ENCODE measurements at regions not wholly inside any gene's neighbourhood (a gene's known extent, or its start where the extent isn't known, plus 50 kb on each side); places are given as distances from the start of the nearest gene placed in this dataset.

DNA sequence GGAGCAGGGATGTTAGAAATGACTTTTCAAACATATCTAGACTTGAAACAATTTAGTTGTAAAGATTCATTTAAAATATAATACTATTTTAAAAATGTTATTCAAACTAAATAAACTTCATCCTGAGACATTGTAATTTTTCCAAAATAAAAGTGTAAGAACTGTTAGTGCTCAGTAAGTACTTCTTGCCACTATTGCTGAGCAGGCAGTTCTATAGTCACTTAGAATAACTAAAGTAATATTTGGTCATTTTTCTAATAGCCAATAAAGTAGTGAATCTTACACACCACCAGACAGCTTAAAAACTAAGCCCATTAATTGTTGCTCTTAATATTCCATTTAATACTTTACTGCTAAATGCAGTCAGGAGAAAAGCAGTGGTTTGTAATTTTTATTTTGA, 1120.0 kb upstream of the CDH10 start:
- intact Hi-C loops (cut with DNase I), result no loop called here
- Histone ChIP-seq H3K9me3 (ENCODE audit: control insufficient read depth, low read length) (peaks cover 2% of the 10 kb centered on the region), H3K27ac (ENCODE audit: low read length) (no peak overlapping the region), H3K4me1 (ENCODE audit: control insufficient read depth, insufficient read depth, low read length) (no peaks in the 10 kb centered on the region), H3K27me3 (ENCODE audit: control insufficient read depth, insufficient read depth) (no peaks in the 10 kb centered on the region), H3K4me3 (ENCODE audit: low read length) (no peak overlapping the region)
- ATAC-seq (no peak), DNase-seq (no peak)

GRCh38 chr5:25763781-25764180, 1119.0 kb upstream of the CDH10 start:
- intact Hi-C loops (cut with DNase I), result no loop called here
- no peak for ATAC-seq
- H3K9me3 ChIP-seq (ENCODE audit: control insufficient read depth, low read length), result peaks cover 2% of the 10 kb centered on the region
- no peak overlapping the region for H3K4me3 ChIP-seq (ENCODE audit: low read length)
- H3K4me1 ChIP-seq (ENCODE audit: control insufficient read depth, insufficient read depth, low read length), result no peaks in the 10 kb centered on the region
- no peaks in the 10 kb centered on the region for H3K27me3 ChIP-seq (ENCODE audit: control insufficient read depth, insufficient read depth)
- WGBS, result 47% methylated on average over 3 of the region's 3 CpGs
- no peak overlapping the region for H3K27ac ChIP-seq (ENCODE audit: low read length)
- DNase-seq, result no peak

DNA sequence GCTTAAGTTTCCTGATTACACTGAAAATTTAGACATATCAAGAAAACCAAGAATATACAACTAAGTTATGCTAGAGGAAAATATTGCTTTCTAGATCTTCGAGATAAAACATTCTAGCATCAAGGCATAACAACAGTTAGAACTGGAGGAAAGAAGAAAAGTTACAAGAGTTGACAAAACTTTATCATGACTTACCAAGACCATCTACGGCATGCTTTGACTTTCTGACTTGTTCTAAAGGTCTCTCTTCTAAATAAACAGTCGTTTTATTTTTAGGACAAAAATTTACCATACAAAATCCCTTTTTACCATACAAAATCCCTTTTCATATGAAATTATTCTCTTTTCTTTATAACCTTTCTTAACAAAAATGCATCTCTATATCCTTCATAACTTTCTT, 1110.1 kb upstream of the CDH10 start:
- H3K27ac ChIP-seq (ENCODE audit: low read length), result no peak overlapping the region
- WGBS, result 31% methylated on average over 3 of the region's 3 CpGs

DNA sequence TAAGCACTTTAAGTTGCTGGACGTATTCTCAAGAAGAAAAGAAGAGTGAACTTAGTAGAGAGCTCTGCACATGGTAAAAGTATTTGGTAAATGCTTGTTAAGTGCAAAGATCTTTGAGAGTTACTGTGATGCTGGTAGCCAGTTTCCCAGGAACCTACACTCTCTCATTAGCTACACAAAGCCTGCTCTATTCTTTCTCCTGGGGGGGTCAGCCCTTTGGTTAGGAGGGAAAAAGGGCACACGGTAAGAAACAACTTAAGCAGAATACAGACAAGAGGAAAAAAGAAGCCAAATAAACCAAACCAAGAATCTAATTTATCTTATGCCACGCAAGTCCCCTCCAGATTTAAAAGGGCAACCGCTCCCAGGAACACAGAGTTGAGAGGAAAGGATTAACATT, 1100.1 kb upstream of the CDH10 start:
- intact Hi-C loops (cut with DNase I), result no loop called here
- Histone ChIP-seq H3K4me3 (ENCODE audit: low read length) (no peak overlapping the region), H3K4me1 (ENCODE audit: control insufficient read depth, insufficient read depth, low read length) (no peaks in the 10 kb centered on the region), H3K27me3 (ENCODE audit: control insufficient read depth, insufficient read depth) (no peaks in the 10 kb centered on the region), H3K27ac (ENCODE audit: low read length) (no peak overlapping the region), H3K9me3 (ENCODE audit: control insufficient read depth, low read length) (peaks cover 1% of the 10 kb centered on the region)
- DNase-seq (no peak), ATAC-seq (no peak)
- WGBS, result 48% methylated on average over 4 of the region's 4 CpGs

More for the DNA sequence above, 1110.1 kb upstream of the CDH10 start:
- ATAC-seq (no peak), DNase-seq (no peak)
- peaks cover 3% of the 10 kb centered on the region for H3K9me3 ChIP-seq (ENCODE audit: control insufficient read depth, low read length)
- H3K4me1 ChIP-seq (ENCODE audit: control insufficient read depth, insufficient read depth, low read length), result no peaks in the 10 kb centered on the region
- H3K27me3 ChIP-seq (ENCODE audit: control insufficient read depth, insufficient read depth), result no peaks in the 10 kb centered on the region
- intact Hi-C loops (cut with DNase I), result no loop called here
- H3K4me3 ChIP-seq (ENCODE audit: low read length), result no peak overlapping the region

GRCh38 chr5:25716680-25717079, 1071.9 kb upstream of the CDH10 start:
- intact Hi-C loops (cut with DNase I), result no loop called here
- WGBS, result 92% methylated on average over 1 of the region's 1 CpG
- no peaks in the 10 kb centered on the region for H3K9me3 ChIP-seq (ENCODE audit: control insufficient read depth, low read length)

DNA sequence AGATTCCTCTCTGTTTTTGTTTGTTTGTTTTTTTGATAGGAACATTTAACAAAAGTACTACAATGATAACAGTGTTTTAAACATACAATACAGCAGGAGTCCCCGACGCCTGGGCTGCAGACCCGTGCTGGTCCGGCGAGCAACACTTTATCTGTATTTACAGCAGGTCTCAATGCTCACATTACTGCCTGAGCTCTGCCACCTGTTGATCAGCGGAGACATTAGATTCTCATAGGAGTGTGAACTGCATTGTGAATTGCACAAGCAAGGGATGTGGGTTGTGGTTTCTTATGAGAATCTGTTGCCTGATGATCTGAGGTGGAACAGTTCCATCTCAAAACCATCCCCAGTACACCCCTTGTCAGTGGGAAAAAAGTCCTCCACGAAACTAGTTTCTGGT, 1068.5 kb upstream of the CDH10 start:
- intact Hi-C loops (cut with DNase I), result no loop called here
- Histone ChIP-seq H3K27ac (ENCODE audit: low read length) (no peak overlapping the region), H3K9me3 (ENCODE audit: control insufficient read depth, low read length) (no peaks in the 10 kb centered on the region), H3K4me3 (ENCODE audit: low read length) (no peak overlapping the region), H3K4me1 (ENCODE audit: control insufficient read depth, insufficient read depth, low read length) (no peaks in the 10 kb centered on the region), H3K27me3 (ENCODE audit: control insufficient read depth, insufficient read depth) (no peaks in the 10 kb centered on the region)
- DNase-seq (no peak), ATAC-seq (no peak)
- WGBS, result 12% methylated on average over 7 of the region's 7 CpGs

More at GRCh38 chr5:25716680-25717079, 1071.9 kb upstream of the CDH10 start:
- no peaks in the 10 kb centered on the region for H3K4me1 ChIP-seq (ENCODE audit: control insufficient read depth, insufficient read depth, low read length)
- H3K4me3 ChIP-seq (ENCODE audit: low read length), result no peak overlapping the region
- no peak for DNase-seq
- ATAC-seq, result no peak
- no peaks in the 10 kb centered on the region for H3K27me3 ChIP-seq (ENCODE audit: control insufficient read depth, insufficient read depth)
- no peak overlapping the region for H3K27ac ChIP-seq (ENCODE audit: low read length)

DNA sequence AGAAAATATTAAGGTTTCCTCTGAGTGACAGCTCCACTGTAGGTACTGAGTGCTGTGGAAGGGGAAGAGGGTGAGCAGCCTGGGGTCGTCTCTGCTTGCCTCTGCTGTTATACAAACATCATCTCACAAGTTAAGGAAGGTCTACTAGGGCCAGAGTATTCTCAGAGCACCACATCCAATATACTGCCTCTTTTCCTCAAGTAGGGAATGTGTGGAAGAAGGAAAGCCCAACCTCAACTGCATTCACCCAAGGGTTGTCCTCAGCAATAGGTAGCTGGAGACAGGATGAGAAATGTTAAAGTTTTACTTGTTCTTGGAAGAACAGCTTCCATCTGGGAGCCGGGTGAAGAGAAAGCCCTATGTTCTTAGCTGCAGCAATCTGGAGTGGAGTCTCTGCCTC, 1062.3 kb upstream of the CDH10 start:
- Histone ChIP-seq H3K4me1 (ENCODE audit: control insufficient read depth, insufficient read depth, low read length) (no peaks in the 10 kb centered on the region), H3K27ac (ENCODE audit: low read length) (no peak overlapping the region), H3K4me3 (ENCODE audit: low read length) (no peak overlapping the region), H3K27me3 (ENCODE audit: control insufficient read depth, insufficient read depth) (no peaks in the 10 kb centered on the region), H3K9me3 (ENCODE audit: control insufficient read depth, low read length) (no peaks in the 10 kb centered on the region)
- WGBS, result 46% methylated on average over 2 of the region's 2 CpGs
- DNase-seq, result no peak
- intact Hi-C loops (cut with DNase I), result no loop called here
- no peak for ATAC-seq

DNA sequence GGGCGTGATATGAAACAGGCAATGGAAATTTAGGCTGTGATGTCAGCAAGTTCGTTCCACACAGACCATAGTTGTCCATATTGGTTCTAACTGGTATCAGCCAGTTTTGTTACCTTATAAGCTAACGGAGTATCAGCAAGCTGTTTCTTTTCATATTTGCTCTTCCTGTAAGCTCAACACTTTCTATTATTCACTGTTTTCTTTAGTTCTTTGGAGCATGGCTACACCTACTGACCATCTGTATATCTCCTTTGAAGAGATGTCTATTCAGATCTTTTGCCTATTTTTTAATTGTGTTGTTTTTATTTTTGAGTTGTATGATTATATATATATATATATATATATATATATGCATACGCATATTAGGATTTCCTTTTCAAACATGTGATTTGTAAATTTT, 1057.2 kb upstream of the CDH10 start:
- intact Hi-C loops (cut with DNase I), result no loop called here
- Histone ChIP-seq H3K4me3 (ENCODE audit: low read length) (no peak overlapping the region), H3K27me3 (ENCODE audit: control insufficient read depth, insufficient read depth) (no peaks in the 10 kb centered on the region), H3K4me1 (ENCODE audit: control insufficient read depth, insufficient read depth, low read length) (no peaks in the 10 kb centered on the region), H3K27ac (ENCODE audit: low read length) (no peak overlapping the region), H3K9me3 (ENCODE audit: control insufficient read depth, low read length) (no peaks in the 10 kb centered on the region)
- no peak for DNase-seq
- WGBS, result 86% methylated on average over 4 of the region's 4 CpGs
- no peak for ATAC-seq

DNA sequence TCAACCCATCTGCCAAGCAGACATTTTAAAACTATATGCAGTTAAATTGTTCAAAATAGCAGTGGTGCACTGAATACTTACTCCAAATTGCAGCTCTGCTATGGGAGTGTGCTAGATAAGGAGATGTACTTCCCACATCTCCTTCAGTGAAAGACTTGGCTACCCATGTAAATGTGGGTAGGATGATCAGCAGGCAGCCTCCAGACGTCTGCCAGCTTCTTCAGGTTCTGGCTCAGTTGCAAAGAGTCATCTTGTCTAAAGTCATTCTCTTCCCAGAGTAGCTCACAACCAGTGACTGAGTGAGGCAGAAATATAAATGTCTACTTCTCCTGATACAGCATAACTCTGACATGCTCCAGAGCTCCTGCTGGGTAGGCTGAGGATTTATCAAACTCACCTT, 1050.0 kb upstream of the CDH10 start:
- H3K4me3 ChIP-seq (ENCODE audit: low read length), result no peak overlapping the region
- ATAC-seq (no peak), DNase-seq (no peak)
- H3K27ac ChIP-seq (ENCODE audit: low read length), result no peak overlapping the region
- intact Hi-C loops (cut with DNase I), result no loop called here
- H3K4me1 ChIP-seq (ENCODE audit: control insufficient read depth, insufficient read depth, low read length), result no peaks in the 10 kb centered on the region
- no peaks in the 10 kb centered on the region for H3K9me3 ChIP-seq (ENCODE audit: control insufficient read depth, low read length)
- H3K27me3 ChIP-seq (ENCODE audit: control insufficient read depth, insufficient read depth), result no peaks in the 10 kb centered on the region
- WGBS, result 18% methylated on average over 1 of the region's 1 CpG

DNA sequence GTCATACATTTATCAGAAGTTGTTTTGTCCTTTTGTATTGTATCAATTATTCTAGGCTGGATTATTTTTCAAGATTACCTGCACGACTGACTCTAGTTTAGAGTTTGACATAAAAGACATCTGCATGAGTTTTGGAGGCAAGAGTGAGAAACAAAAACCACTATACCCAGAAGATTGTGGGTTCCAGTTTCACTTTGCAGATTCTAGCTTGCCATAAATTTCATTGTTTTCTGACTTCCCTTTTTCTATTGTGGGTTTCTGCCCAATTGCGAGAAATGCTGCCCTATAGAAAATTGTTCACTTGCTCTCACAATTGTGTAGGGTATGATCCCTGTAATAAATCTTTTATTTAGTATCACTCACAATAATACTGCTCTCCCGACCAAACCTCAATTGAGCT, 1043.4 kb upstream of the CDH10 start:
- no peak overlapping the region for H3K27ac ChIP-seq (ENCODE audit: low read length)
- 69% methylated on average over 3 of the region's 3 CpGs for WGBS
- no peaks in the 10 kb centered on the region for H3K27me3 ChIP-seq (ENCODE audit: control insufficient read depth, insufficient read depth)
- no peaks in the 10 kb centered on the region for H3K9me3 ChIP-seq (ENCODE audit: control insufficient read depth, low read length)
- intact Hi-C loops (cut with DNase I), result no loop called here
- H3K4me3 ChIP-seq (ENCODE audit: low read length), result no peak overlapping the region
- DNase-seq (no peak), ATAC-seq (no peak)
- no peaks in the 10 kb centered on the region for H3K4me1 ChIP-seq (ENCODE audit: control insufficient read depth, insufficient read depth, low read length)

GRCh38 chr5:25669645-25670401, 1025.0 kb upstream of the CDH10 start:
- WGBS, result 72% methylated on average over 1 of the region's 1 CpG
- no peak overlapping the region for H3K27ac ChIP-seq (ENCODE audit: low read length)
- intact Hi-C loops (cut with DNase I), result no loop called here
- H3K9me3 ChIP-seq (ENCODE audit: control insufficient read depth, low read length), result no peaks in the 10 kb centered on the region
- no peak overlapping the region for H3K4me3 ChIP-seq (ENCODE audit: low read length)
- DNase-seq, result no peak
- H3K4me1 ChIP-seq (ENCODE audit: control insufficient read depth, insufficient read depth, low read length), result no peaks in the 10 kb centered on the region
- no peaks in the 10 kb centered on the region for H3K27me3 ChIP-seq (ENCODE audit: control insufficient read depth, insufficient read depth)
- ATAC-seq, result no peak

DNA sequence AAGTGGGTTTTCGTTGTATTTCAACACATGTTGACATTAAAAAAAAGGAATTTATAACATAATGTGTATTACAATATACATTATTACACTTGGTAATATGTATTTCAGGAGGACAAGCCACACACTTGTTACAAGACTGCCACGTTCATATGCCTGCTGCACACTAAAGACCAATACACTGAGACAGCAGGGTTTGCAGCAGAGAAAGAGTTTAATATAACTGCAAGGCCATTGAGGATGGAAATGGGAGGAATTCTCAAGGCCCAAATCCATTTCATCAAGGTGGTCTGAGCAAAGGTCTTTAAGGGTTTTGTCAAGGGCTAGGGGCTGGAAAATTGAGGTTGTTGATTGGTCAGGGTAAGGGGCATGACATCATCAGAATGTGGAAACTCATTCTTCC, 1017.8 kb upstream of the CDH10 start:
- Histone ChIP-seq H3K4me3 (ENCODE audit: low read length) (no peak overlapping the region), H3K27ac (ENCODE audit: low read length) (no peak overlapping the region), H3K27me3 (ENCODE audit: control insufficient read depth, insufficient read depth) (no peaks in the 10 kb centered on the region), H3K4me1 (ENCODE audit: control insufficient read depth, insufficient read depth, low read length) (no peaks in the 10 kb centered on the region), H3K9me3 (ENCODE audit: control insufficient read depth, low read length) (peaks cover 4% of the 10 kb centered on the region)
- 60% methylated on average over 2 of the region's 2 CpGs for WGBS
- intact Hi-C loops (cut with DNase I), result no loop called here
- DNase-seq (no peak), ATAC-seq (no peak)
